ENCODE measurements at regions not wholly inside any gene's neighbourhood (a gene's known extent, or its start where the extent isn't known, plus 50 kb on each side); places are given as distances from the start of the nearest gene placed in this dataset.

DNA sequence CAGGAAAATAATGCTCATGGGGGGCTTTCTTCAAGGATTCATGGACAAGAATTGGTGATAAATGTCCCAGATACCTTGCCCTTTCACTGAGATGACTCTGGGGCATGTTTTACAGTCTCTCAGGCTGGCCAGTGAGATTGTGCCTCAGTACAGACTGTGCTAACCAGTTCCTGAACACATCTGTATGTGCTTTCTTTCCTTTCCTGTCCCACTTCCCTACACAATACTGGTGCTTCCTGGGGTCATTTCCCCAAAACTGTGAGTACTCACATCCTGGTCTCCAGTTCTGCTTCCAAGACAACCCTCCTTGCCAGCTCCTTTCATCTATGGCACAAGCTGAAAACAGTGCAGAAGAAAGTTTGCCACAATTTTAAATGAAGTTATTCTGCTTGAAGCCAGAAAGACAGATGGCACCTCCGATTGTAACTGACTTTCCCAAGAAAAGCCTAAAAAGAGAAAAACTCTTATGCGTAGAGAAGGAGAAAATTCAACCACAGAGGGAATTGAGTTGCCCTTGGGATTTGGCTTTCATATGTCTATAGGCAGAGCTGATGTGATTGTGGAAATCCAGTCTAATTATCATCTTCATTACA, 134.7 kb downstream of the DRD1 start:
- ChIA-PET POLR2A (no interaction called here), CTCF (no interaction called here)
- no peak for DNase-seq
- Histone ChIP-seq H3F3A (replicated peaks; ENCODE audit: insufficient read depth) (no peaks in the 10 kb centered on the region), H3K9ac (no peak overlapping the region), H3K9me3 (0 out of 2 replicates have a peak, but pooled peaks cover 7% of the 10 kb centered on the region), H3K4me3 (ENCODE audit: low read depth in 2 of 2, low read length in 1 of 2) (no peak overlapping the region), H3K36me3 (replicated peaks in 1 of 2; ENCODE audit: control insufficient read depth in 1 of 2, insufficient read depth in 2 of 2, low read length in 1 of 2) (no peaks in the 10 kb centered on the region), H4K20me1 (ENCODE audit: insufficient read depth) (no peaks in the 10 kb centered on the region), H3K79me2 (ENCODE audit: insufficient read depth) (no peaks in the 10 kb centered on the region), H3K27me3 (ENCODE audit: insufficient read depth) (no peaks in the 10 kb centered on the region), H3K27ac (ENCODE audit: low read depth in 2 of 2, low read length in 1 of 2) (no peak overlapping the region), H3K4me2 (no peak overlapping the region), H2AFZ (ENCODE audit: low read depth) (no peak overlapping the region), H3K9me2 (no peaks in the 10 kb centered on the region; the same call in 1 of the 2 replicates), H3K4me1 (ENCODE audit: control insufficient read depth in 1 of 2, insufficient read depth in 2 of 2, low read depth in 1 of 2, low read length in 1 of 2) (no peaks in the 10 kb centered on the region)
- 5% methylated on average over 2 of the region's 2 CpGs for WGBS (ENCODE audit: low lambda C conversion rate)
- TF ChIP-seq GABPA (IDR thresholded peaks at IDR 0.05; ENCODE audit: low read depth) (no peak), ELF1 (IDR thresholded peaks at IDR 0.05) (no peak), YY1 (IDR thresholded peaks at IDR 0.05; ENCODE audit: low read depth) (no peak), RAD21 (IDR thresholded peaks at IDR 0.05; ENCODE audit: low read length) (no peak), SMC3 (IDR thresholded peaks at IDR 0.05; ENCODE audit: low read depth, low read length) (no peak), TAF1 (IDR thresholded peaks at IDR 0.05; ENCODE audit: borderline replicate concordance, low read depth, low read length) (no peak), TEAD4 (IDR thresholded peaks at IDR 0.05; ENCODE audit: borderline replicate concordance, insufficient read depth) (no peak), EZH2phosphoT487 (IDR thresholded peaks at IDR 0.05; ENCODE audit: borderline replicate concordance, low read depth) (no peak), RFX5 (IDR thresholded peaks at IDR 0.05; ENCODE audit: low read length) (no peak), NRF1 (IDR thresholded peaks at IDR 0.05; ENCODE audit: low read depth, low read length) (no peak), IRF3 (IDR thresholded peaks at IDR 0.05; ENCODE audit: low read depth, low read length) (no peak), TCF12 (IDR thresholded peaks at IDR 0.05) (no peak), RXRA (IDR thresholded peaks at IDR 0.05; ENCODE audit: borderline replicate concordance, low read depth) (no peak), USF2 (IDR thresholded peaks at IDR 0.05; ENCODE audit: borderline replicate concordance, low read depth, low read length) (no peak), MEF2A (IDR thresholded peaks at IDR 0.05; ENCODE audit: borderline replicate concordance, low read depth) (no peak)
- TF ChIP-seq, protein P1, sequence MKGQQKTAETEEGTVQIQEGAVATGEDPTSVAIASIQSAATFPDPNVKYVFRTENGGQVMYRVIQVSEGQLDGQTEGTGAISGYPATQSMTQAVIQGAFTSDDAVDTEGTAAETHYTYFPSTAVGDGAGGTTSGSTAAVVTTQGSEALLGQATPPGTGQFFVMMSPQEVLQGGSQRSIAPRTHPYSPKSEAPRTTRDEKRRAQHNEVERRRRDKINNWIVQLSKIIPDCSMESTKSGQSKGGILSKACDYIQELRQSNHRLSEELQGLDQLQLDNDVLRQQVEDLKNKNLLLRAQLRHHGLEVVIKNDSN (IDR thresholded peaks at IDR 0.05; ENCODE audit: borderline replicate concordance, low read depth) = no peak
- TF ChIP-seq, protein P2, sequence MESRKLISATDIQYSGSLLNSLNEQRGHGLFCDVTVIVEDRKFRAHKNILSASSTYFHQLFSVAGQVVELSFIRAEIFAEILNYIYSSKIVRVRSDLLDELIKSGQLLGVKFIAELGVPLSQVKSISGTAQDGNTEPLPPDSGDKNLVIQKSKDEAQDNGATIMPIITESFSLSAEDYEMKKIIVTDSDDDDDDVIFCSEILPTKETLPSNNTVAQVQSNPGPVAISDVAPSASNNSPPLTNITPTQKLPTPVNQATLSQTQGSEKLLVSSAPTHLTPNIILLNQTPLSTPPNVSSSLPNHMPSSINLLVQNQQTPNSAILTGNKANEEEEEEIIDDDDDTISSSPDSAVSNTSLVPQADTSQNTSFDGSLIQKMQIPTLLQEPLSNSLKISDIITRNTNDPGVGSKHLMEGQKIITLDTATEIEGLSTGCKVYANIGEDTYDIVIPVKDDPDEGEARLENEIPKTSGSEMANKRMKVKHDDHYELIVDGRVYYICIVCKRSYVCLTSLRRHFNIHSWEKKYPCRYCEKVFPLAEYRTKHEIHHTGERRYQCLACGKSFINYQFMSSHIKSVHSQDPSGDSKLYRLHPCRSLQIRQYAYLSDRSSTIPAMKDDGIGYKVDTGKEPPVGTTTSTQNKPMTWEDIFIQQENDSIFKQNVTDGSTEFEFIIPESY (IDR thresholded peaks at IDR 0.05; ENCODE audit: borderline replicate concordance, low read depth) = no peak
- TF ChIP-seq, protein P3, sequence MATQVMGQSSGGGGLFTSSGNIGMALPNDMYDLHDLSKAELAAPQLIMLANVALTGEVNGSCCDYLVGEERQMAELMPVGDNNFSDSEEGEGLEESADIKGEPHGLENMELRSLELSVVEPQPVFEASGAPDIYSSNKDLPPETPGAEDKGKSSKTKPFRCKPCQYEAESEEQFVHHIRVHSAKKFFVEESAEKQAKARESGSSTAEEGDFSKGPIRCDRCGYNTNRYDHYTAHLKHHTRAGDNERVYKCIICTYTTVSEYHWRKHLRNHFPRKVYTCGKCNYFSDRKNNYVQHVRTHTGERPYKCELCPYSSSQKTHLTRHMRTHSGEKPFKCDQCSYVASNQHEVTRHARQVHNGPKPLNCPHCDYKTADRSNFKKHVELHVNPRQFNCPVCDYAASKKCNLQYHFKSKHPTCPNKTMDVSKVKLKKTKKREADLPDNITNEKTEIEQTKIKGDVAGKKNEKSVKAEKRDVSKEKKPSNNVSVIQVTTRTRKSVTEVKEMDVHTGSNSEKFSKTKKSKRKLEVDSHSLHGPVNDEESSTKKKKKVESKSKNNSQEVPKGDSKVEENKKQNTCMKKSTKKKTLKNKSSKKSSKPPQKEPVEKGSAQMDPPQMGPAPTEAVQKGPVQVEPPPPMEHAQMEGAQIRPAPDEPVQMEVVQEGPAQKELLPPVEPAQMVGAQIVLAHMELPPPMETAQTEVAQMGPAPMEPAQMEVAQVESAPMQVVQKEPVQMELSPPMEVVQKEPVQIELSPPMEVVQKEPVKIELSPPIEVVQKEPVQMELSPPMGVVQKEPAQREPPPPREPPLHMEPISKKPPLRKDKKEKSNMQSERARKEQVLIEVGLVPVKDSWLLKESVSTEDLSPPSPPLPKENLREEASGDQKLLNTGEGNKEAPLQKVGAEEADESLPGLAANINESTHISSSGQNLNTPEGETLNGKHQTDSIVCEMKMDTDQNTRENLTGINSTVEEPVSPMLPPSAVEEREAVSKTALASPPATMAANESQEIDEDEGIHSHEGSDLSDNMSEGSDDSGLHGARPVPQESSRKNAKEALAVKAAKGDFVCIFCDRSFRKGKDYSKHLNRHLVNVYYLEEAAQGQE (IDR thresholded peaks at IDR 0.05; ENCODE audit: low read depth, low read length) = no peak

All from SK-N-SH (cell line).